ENCODE measurements at regions not wholly inside any gene's neighbourhood (a gene's known extent, or its start where the extent isn't known, plus 50 kb on each side); places are given as distances from the start of the nearest gene placed in this dataset.

GRCh38 chr18:45203677-45204076 lies 411.6 kb upstream of the SLC14A2 start:
- no peak for TF ChIP-seq CTCF (IDR thresholded peaks at IDR 0.05; ENCODE audit: borderline replicate concordance)
- intact Hi-C loops (cut with micrococcal nuclease): loop anchor here (10.0 kb wide), 1 partner anchor 549 kb away; no protein-coding TSS in a partner anchor
- Histone ChIP-seq H3K27me3 (ENCODE audit: low read depth) (peaks cover 9% of the 10 kb centered on the region), H3K4me1 (no peaks in the 10 kb centered on the region), H3K27ac (replicated peaks) (no peak overlapping the region), H3K9me3 (replicated peaks) (no peaks in the 10 kb centered on the region), H3K36me3 (no peaks in the 10 kb centered on the region), H3K4me3 (no peak overlapping the region)
- no peak for DNase-seq

GRCh38 chr18:45207328-45207727 lies 407.9 kb upstream of the SLC14A2 start:
- TF ChIP-seq CTCF (IDR thresholded peaks at IDR 0.05; ENCODE audit: borderline replicate concordance): no peak
- no peak for DNase-seq
- Histone ChIP-seq H3K4me1 (no peaks in the 10 kb centered on the region), H3K9me3 (replicated peaks) (no peaks in the 10 kb centered on the region), H3K27ac (replicated peaks) (no peak overlapping the region), H3K27me3 (ENCODE audit: low read depth) (no peaks in the 10 kb centered on the region), H3K4me3 (no peak overlapping the region), H3K36me3 (no peaks in the 10 kb centered on the region)
- intact Hi-C loops (cut with micrococcal nuclease): loop anchor here (10.0 kb wide), 1 partner anchor 553 kb away; no protein-coding TSS in a partner anchor

GRCh38 chr18:45208164-45208563 lies 407.1 kb upstream of the SLC14A2 start:
- DNase-seq: no peak
- Histone ChIP-seq H3K27me3 (ENCODE audit: low read depth) (no peaks in the 10 kb centered on the region), H3K27ac (replicated peaks) (no peak overlapping the region), H3K4me3 (no peak overlapping the region), H3K36me3 (no peaks in the 10 kb centered on the region), H3K4me1 (no peaks in the 10 kb centered on the region), H3K9me3 (replicated peaks) (no peaks in the 10 kb centered on the region)
- no peak for TF ChIP-seq CTCF (IDR thresholded peaks at IDR 0.05; ENCODE audit: borderline replicate concordance)
- intact Hi-C loops (cut with micrococcal nuclease): loop anchor here (10.0 kb wide), 1 partner anchor 553 kb away; no protein-coding TSS in a partner anchor

- intact Hi-C loops (cut with micrococcal nuclease): loop anchor here (10.0 kb wide), 1 partner anchor 318 kb away; no protein-coding TSS in a partner anchor
- peak; percentile 71 for DNase-seq
- no peak overlapping the region for H3K4me3 ChIP-seq
- H3K36me3 ChIP-seq: no peaks in the 10 kb centered on the region
- H3K27ac ChIP-seq (replicated peaks): no peak overlapping the region
- H3K27me3 ChIP-seq (ENCODE audit: low read depth): no peaks in the 10 kb centered on the region
- TF ChIP-seq CTCF (IDR thresholded peaks at IDR 0.05; ENCODE audit: borderline replicate concordance): peak; percentile 95
- H3K4me1 ChIP-seq: no peaks in the 10 kb centered on the region
- no peaks in the 10 kb centered on the region for H3K9me3 ChIP-seq (replicated peaks)
These were observed 402.9 kb upstream of the SLC14A2 start for GRCh38 chr18:45212181-45213039.

- Histone ChIP-seq H3K4me1 (no peaks in the 10 kb centered on the region), H3K9me3 (replicated peaks) (no peaks in the 10 kb centered on the region), H3K27me3 (ENCODE audit: low read depth) (no peaks in the 10 kb centered on the region), H3K4me3 (no peak overlapping the region), H3K27ac (replicated peaks) (no peak overlapping the region), H3K36me3 (no peaks in the 10 kb centered on the region)
- intact Hi-C loops (cut with micrococcal nuclease): loop anchor here (10.0 kb wide), 1 partner anchor 318 kb away; no protein-coding TSS in a partner anchor
- TF ChIP-seq CTCF (IDR thresholded peaks at IDR 0.05; ENCODE audit: borderline replicate concordance): peak; percentile 22
- DNase-seq: no peak
These were observed 402.3 kb upstream of the SLC14A2 start for GRCh38 chr18:45213040-45213333.

All from left ventricle myocardium inferior (tissue), 1 donor.